ENCODE measurements at regions not wholly inside any gene's neighbourhood (a gene's known extent, or its start where the extent isn't known, plus 50 kb on each side); places are given as distances from the start of the nearest gene placed in this dataset.
A peak's percentile ranks its signal among the peaks of the same experiment; 100 is the strongest.

- Histone ChIP-seq H3K36me3 (replicated peaks in 1 of 2; ENCODE audit: control insufficient read depth in 2 of 2, insufficient read depth in 2 of 2, low read length in 2 of 2) (no peaks in the 10 kb centered on the region), H3K27ac (replicated peaks; ENCODE audit: low read length) (no peak overlapping the region), H2BK120ac (ENCODE audit: low read depth, low read length) (no peak overlapping the region), H3K23ac (ENCODE audit: low read depth, low read length, poor library complexity) (no peak overlapping the region), H3K79me1 (ENCODE audit: low read depth, low read length) (no peaks in the 10 kb centered on the region), H2AK5ac (ENCODE audit: low read depth, low read length) (no peak overlapping the region), H4K91ac (ENCODE audit: low read depth, low read length, poor library complexity) (no peak overlapping the region), H2BK12ac (ENCODE audit: low read length) (no peak overlapping the region), H4K8ac (ENCODE audit: low read depth, low read length) (no peak overlapping the region), H2AFZ (ENCODE audit: low read length) (no peak overlapping the region), H3K27me3 (ENCODE audit: control insufficient read depth in 3 of 3, insufficient read depth in 3 of 3, low read depth in 1 of 3, low read length in 3 of 3) (peaks cover 0 to 71% (median 0%) of the 10 kb centered on the region in 3 experiments), H3K14ac (ENCODE audit: low read length) (no peak overlapping the region), H2BK5ac (ENCODE audit: low read length) (no peak overlapping the region), H3K18ac (ENCODE audit: low read length) (no peak overlapping the region), H3K4me1 (ENCODE audit: control insufficient read depth in 2 of 2, insufficient read depth in 1 of 2, low read depth in 1 of 2, low read length in 2 of 2) (no peaks in the 10 kb centered on the region), H3K9ac (ENCODE audit: low read depth, low read length, poor library complexity) (no peak overlapping the region), H3K4me3 (ENCODE audit: low read length in 2 of 2) (no peak overlapping the region), H3K4ac (ENCODE audit: low read length) (no peak overlapping the region), H3K4me2 (ENCODE audit: insufficient read depth, low read length, poor library complexity, severe bottlenecking) (no peak overlapping the region), H2BK15ac (ENCODE audit: low read length) (no peak overlapping the region), H3K9me3 (replicated peaks in 1 of 2; ENCODE audit: control insufficient read depth in 2 of 2, insufficient read depth in 1 of 2, low read depth in 1 of 2, low read length in 2 of 2) (peaks cover 3 to 5% of the 10 kb centered on the region in 2 donors)
- WGBS, 2 donors (ENCODE audit: extremely low coverage in 2 of 2, insufficient read length in 2 of 2, insufficient replicate concordance in 1 of 2) = no CpG with 5 or more reads among the region's 4 CpGs
- DNase-seq (ENCODE audit: low spot score) = no peak
These were observed 147.7 kb downstream of the MRPL14 start for GRCh38 chr6:43979525-43979924.

GRCh38 chr6:43978473-43979346 is 148.5 kb downstream of the MRPL14 start:
- H3K4ac ChIP-seq (ENCODE audit: low read length) = no peak overlapping the region
- H3K27me3 ChIP-seq (ENCODE audit: control insufficient read depth in 3 of 3, insufficient read depth in 3 of 3, low read depth in 1 of 3, low read length in 3 of 3) = peaks cover 0 to 65% (median 0%) of the 10 kb centered on the region in 3 experiments
- H3K9me3 ChIP-seq (replicated peaks in 1 of 2; ENCODE audit: control insufficient read depth in 2 of 2, insufficient read depth in 1 of 2, low read depth in 1 of 2, low read length in 2 of 2) = peaks cover 3 to 5% of the 10 kb centered on the region in 2 donors
- H2AK5ac ChIP-seq (ENCODE audit: low read depth, low read length) = peak overlapping the region; percentile 14
- no peak overlapping the region for H3K4me2 ChIP-seq (ENCODE audit: insufficient read depth, low read length, poor library complexity, severe bottlenecking)
- H2AFZ ChIP-seq (ENCODE audit: low read length) = no peak overlapping the region
- no CpG with 5 or more reads among the region's 13 CpGs for WGBS, 2 donors (ENCODE audit: extremely low coverage in 2 of 2, insufficient read length in 2 of 2, insufficient replicate concordance in 1 of 2)
- no peak overlapping the region for H2BK5ac ChIP-seq (ENCODE audit: low read length)
- H3K18ac ChIP-seq (ENCODE audit: low read length) = peak overlapping the region; percentile 6
- H4K91ac ChIP-seq (ENCODE audit: low read depth, low read length, poor library complexity) = no peak overlapping the region
- no peak overlapping the region for H2BK15ac ChIP-seq (ENCODE audit: low read length)
- no peaks in the 10 kb centered on the region for H3K79me1 ChIP-seq (ENCODE audit: low read depth, low read length)
- no peak overlapping the region for H2BK120ac ChIP-seq (ENCODE audit: low read depth, low read length)
- no peak overlapping the region for H3K4me3 ChIP-seq (ENCODE audit: low read length in 2 of 2)
- H2BK12ac ChIP-seq (ENCODE audit: low read length) = peak overlapping the region; percentile 48
- no peaks in the 10 kb centered on the region for H3K4me1 ChIP-seq (ENCODE audit: control insufficient read depth in 2 of 2, insufficient read depth in 1 of 2, low read depth in 1 of 2, low read length in 2 of 2)
- no peak overlapping the region for H4K8ac ChIP-seq (ENCODE audit: low read depth, low read length)
- H3K23ac ChIP-seq (ENCODE audit: low read depth, low read length, poor library complexity) = no peak overlapping the region
- no peak for DNase-seq (ENCODE audit: low spot score)
- H3K27ac ChIP-seq (replicated peaks; ENCODE audit: low read length) = no peak overlapping the region
- H3K36me3 ChIP-seq (replicated peaks in 1 of 2; ENCODE audit: control insufficient read depth in 2 of 2, insufficient read depth in 2 of 2, low read length in 2 of 2) = no peaks in the 10 kb centered on the region
- no peak overlapping the region for H3K9ac ChIP-seq (ENCODE audit: low read depth, low read length, poor library complexity)
- H3K14ac ChIP-seq (ENCODE audit: low read length) = no peak overlapping the region

- Histone ChIP-seq H3K36me3 (replicated peaks in 1 of 2; ENCODE audit: control insufficient read depth in 2 of 2, insufficient read depth in 2 of 2, low read length in 2 of 2) (no peaks in the 10 kb centered on the region), H2BK5ac (ENCODE audit: low read length) (no peak overlapping the region), H3K9ac (ENCODE audit: low read depth, low read length, poor library complexity) (no peak overlapping the region), H3K27me3 (ENCODE audit: control insufficient read depth in 3 of 3, insufficient read depth in 3 of 3, low read depth in 1 of 3, low read length in 3 of 3) (peaks cover 0 to 58% (median 0%) of the 10 kb centered on the region in 3 experiments), H2BK120ac (ENCODE audit: low read depth, low read length) (no peak overlapping the region), H3K4me2 (ENCODE audit: insufficient read depth, low read length, poor library complexity, severe bottlenecking) (no peak overlapping the region), H2BK15ac (ENCODE audit: low read length) (no peak overlapping the region), H3K9me3 (replicated peaks in 1 of 2; ENCODE audit: control insufficient read depth in 2 of 2, insufficient read depth in 1 of 2, low read depth in 1 of 2, low read length in 2 of 2) (peaks cover 3 to 5% of the 10 kb centered on the region in 2 donors), H3K27ac (replicated peaks; ENCODE audit: low read length) (no peak overlapping the region), H4K8ac (ENCODE audit: low read depth, low read length) (no peak overlapping the region), H2BK12ac (ENCODE audit: low read length) (no peak overlapping the region), H3K4me3 (ENCODE audit: low read length in 2 of 2) (no peak overlapping the region), H3K4me1 (ENCODE audit: control insufficient read depth in 2 of 2, insufficient read depth in 1 of 2, low read depth in 1 of 2, low read length in 2 of 2) (no peaks in the 10 kb centered on the region), H2AK5ac (ENCODE audit: low read depth, low read length) (no peak overlapping the region), H2AFZ (ENCODE audit: low read length) (no peak overlapping the region), H4K91ac (ENCODE audit: low read depth, low read length, poor library complexity) (no peak overlapping the region), H3K18ac (ENCODE audit: low read length) (no peak overlapping the region), H3K79me1 (ENCODE audit: low read depth, low read length) (no peaks in the 10 kb centered on the region), H3K14ac (ENCODE audit: low read length) (no peak overlapping the region), H3K4ac (ENCODE audit: low read length) (no peak overlapping the region), H3K23ac (ENCODE audit: low read depth, low read length, poor library complexity) (no peak overlapping the region)
- no CpG with 5 or more reads among the region's 10 CpGs for WGBS, 2 donors (ENCODE audit: extremely low coverage in 2 of 2, insufficient read length in 2 of 2, insufficient replicate concordance in 1 of 2)
- no peak for DNase-seq (ENCODE audit: low spot score)
These were observed 149.7 kb downstream of the MRPL14 start for GRCh38 chr6:43977404-43978111.

Measured in neuronal stem cell (in vitro differentiated cells).